Karpas-422 (cell line): ENCODE measurements at regions not wholly inside any gene's neighbourhood (a gene's known extent, or its start where the extent isn't known, plus 50 kb on each side); places are given as distances from the start of the nearest gene placed in this dataset.
"Not testable (repeated sequence)": the region's sequence is repeated elsewhere in the genome, so short reads cannot be mapped to it uniquely, and the experiment has no call there.

Experiments
- DNase-seq: peaks from one replicate; pipeline ENCODE4 v3.0.0-alpha.2; 2015
- H2AFZ ChIP-seq: fragments of 200-600 bp; sonication (generic); 2 replicates; pipeline ENCODE4 v1.6.1; 2014; ENCODE audit warnings: antibody characterized with exemption, low read length, mixed read lengths
- H3K27ac ChIP-seq: fragments of 200-600 bp; sonication (generic); 2 replicates; pipeline ENCODE4 v1.5.1; 2014; ENCODE audit warnings: mild to moderate bottlenecking, low read length, moderate library complexity
- H3K27me3 ChIP-seq: fragments of 200-600 bp; sonication (generic); 2 replicates; pipeline ENCODE4 v1.6.1; 2014; ENCODE audit warnings: low read length, mixed read lengths
- H3K36me3 ChIP-seq: fragments of 200-600 bp; sonication (generic); 2 replicates; pipeline ENCODE4 v1.6.1; 2014; ENCODE audit warnings: low read length, mixed read lengths; ENCODE audit not compliant: insufficient read depth
- H3K4me1 ChIP-seq: fragments of 200-600 bp; sonication (generic); 2 replicates; pipeline ENCODE4 v1.6.1; 2014; ENCODE audit warnings: mild to moderate bottlenecking, low read length, mixed read lengths
- H3K4me2 ChIP-seq: fragments of 200-600 bp; sonication (generic); 2 replicates; pipeline ENCODE4 v1.6.1; 2014; ENCODE audit warnings: low read length, low read depth, mild to moderate bottlenecking; ENCODE audit not compliant: poor library complexity, severe bottlenecking
- H3K4me3 ChIP-seq: fragments of 200-600 bp; sonication (generic); 2 replicates; pipeline ENCODE4 v1.5.1; 2014; ENCODE audit warnings: mild to moderate bottlenecking, antibody characterized with exemption, low read length, mixed read lengths
- H3K79me2 ChIP-seq: fragments of 200-600 bp; sonication (generic); 2 replicates; pipeline ENCODE4 v1.6.1; 2014; ENCODE audit warnings: mild to moderate bottlenecking, low read length, mixed read lengths
- H3K9ac ChIP-seq: fragments of 200-600 bp; sonication (generic); 2 replicates; pipeline ENCODE4 v1.6.0; 2014; ENCODE audit warnings: low read length
- H3K9me2 ChIP-seq: fragments of 200-600 bp; sonication (generic), shearing (Covaris generic); replicated peaks from 2 replicates; pipeline ENCODE4 v1.6.0; 2014; ENCODE audit warnings: mild to moderate bottlenecking, low read length, moderate library complexity; ENCODE audit not compliant: insufficient read depth
- H3K9me3 ChIP-seq: fragments of 300-700, 200-600 bp; sonication (generic); 2 replicates; pipeline ENCODE4 v1.6.1; 2014; ENCODE audit warnings: low read length, mixed read lengths
- H4K20me1 ChIP-seq: fragments of 200-600 bp; sonication (generic); 2 replicates; pipeline ENCODE4 v1.6.1; 2014; ENCODE audit warnings: mild to moderate bottlenecking, antibody characterized with exemption, low read length, low read depth; ENCODE audit not compliant: insufficient read depth

- Histone ChIP-seq H3K4me2 (no peak overlapping the region), H3K4me3 (no peak overlapping the region), H3K4me1 (no peaks in the 10 kb centered on the region), H3K27me3 (no peaks in the 10 kb centered on the region), H2AFZ (no peak overlapping the region), H3K36me3 (no peaks in the 10 kb centered on the region), H3K9me3 (no peaks in the 10 kb centered on the region), H3K27ac (no peak overlapping the region), H3K79me2 (no peaks in the 10 kb centered on the region), H4K20me1 (no peaks in the 10 kb centered on the region), H3K9me2 (no peaks in the 10 kb centered on the region), H3K9ac (no peak overlapping the region)
- no peak for DNase-seq
These were observed 73.4 kb upstream of the TMEM252 start for GRCh38 chr9:68614121-68614520.

GRCh38 chr9:68617011-68617410, 76.3 kb upstream of the TMEM252 start:
- H3K4me3 ChIP-seq, H2AFZ ChIP-seq, H3K9ac ChIP-seq, H3K4me2 ChIP-seq, H4K20me1 ChIP-seq, DNase-seq, H3K79me2 ChIP-seq, H3K9me3 ChIP-seq, H3K4me1 ChIP-seq, H3K9me2 ChIP-seq, H3K27me3 ChIP-seq, H3K36me3 ChIP-seq, H3K27ac ChIP-seq: not testable (repeated sequence)

DNA sequence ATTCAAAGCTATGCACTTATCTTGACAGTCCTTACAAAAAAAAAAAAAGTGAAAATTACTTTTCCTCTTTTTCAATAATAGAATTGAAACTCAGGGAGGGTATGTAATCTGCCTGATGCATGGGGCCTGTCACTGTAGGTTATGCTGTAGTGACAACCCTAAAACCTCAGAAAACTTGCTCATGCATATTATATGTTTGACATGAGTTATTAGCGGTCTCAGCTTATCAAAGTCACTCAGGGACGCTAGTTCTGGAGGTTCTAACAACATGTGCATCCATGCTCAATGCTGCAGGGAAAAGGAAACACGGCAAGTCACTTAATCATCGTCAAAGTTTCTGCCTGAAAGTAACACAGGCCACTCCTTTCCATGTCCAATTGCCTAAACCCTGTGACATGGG, 78.4 kb upstream of the TMEM252 start:
- no peaks in the 10 kb centered on the region for H3K9me2 ChIP-seq
- DNase-seq: no peak

GRCh38 chr9:68619636-68620035, 79.0 kb upstream of the TMEM252 start:
- H3K4me1 ChIP-seq: no peaks in the 10 kb centered on the region
- DNase-seq: no peak
- no peaks in the 10 kb centered on the region for H4K20me1 ChIP-seq
- no peak overlapping the region for H3K4me2 ChIP-seq
- H3K9me3 ChIP-seq: no peaks in the 10 kb centered on the region
- H3K9me2 ChIP-seq: no peaks in the 10 kb centered on the region
- no peaks in the 10 kb centered on the region for H3K27me3 ChIP-seq
- H3K36me3 ChIP-seq: no peaks in the 10 kb centered on the region
- no peak overlapping the region for H3K4me3 ChIP-seq
- H3K9ac ChIP-seq: no peak overlapping the region
- H2AFZ ChIP-seq: no peak overlapping the region
- H3K27ac ChIP-seq: no peak overlapping the region
- H3K79me2 ChIP-seq: no peaks in the 10 kb centered on the region

More for the DNA sequence above, 78.4 kb upstream of the TMEM252 start:
- no peak overlapping the region for H2AFZ ChIP-seq
- H3K27ac ChIP-seq: no peak overlapping the region
- no peaks in the 10 kb centered on the region for H3K36me3 ChIP-seq
- H3K4me3 ChIP-seq: no peak overlapping the region
- no peaks in the 10 kb centered on the region for H3K9me3 ChIP-seq
- no peak overlapping the region for H3K9ac ChIP-seq
- H3K4me1 ChIP-seq: no peaks in the 10 kb centered on the region
- H3K27me3 ChIP-seq: no peaks in the 10 kb centered on the region
- H3K79me2 ChIP-seq: no peaks in the 10 kb centered on the region
- no peaks in the 10 kb centered on the region for H4K20me1 ChIP-seq
- no peak overlapping the region for H3K4me2 ChIP-seq

DNA sequence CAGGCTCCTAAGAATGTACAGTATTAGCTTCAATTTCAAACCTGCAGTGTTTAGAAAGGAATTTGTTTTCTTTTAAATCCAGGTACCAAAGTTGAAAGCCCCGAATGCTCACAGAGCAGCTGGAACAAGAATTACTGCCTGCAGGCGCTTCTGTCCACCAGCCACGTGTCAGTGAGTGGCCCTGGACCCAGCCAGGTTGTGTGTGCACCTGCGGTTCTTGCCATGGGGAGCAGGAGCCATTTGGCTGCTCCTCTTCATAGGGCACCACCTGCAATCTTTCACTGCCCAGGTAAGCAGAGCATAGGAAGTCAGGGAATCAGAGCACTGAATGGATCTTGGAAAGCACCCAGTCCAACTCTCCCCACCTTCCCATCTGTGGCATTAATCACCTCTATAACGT, 79.5 kb upstream of the PIP5K1B start:
- no peaks in the 10 kb centered on the region for H3K4me1 ChIP-seq
- no peak overlapping the region for H3K4me3 ChIP-seq
- no peak overlapping the region for H3K9ac ChIP-seq
- DNase-seq: no peak
- H3K27ac ChIP-seq: no peak overlapping the region
- no peaks in the 10 kb centered on the region for H3K27me3 ChIP-seq
- no peak overlapping the region for H2AFZ ChIP-seq
- no peaks in the 10 kb centered on the region for H3K79me2 ChIP-seq
- H4K20me1 ChIP-seq: no peaks in the 10 kb centered on the region
- H3K9me2 ChIP-seq: no peaks in the 10 kb centered on the region
- H3K36me3 ChIP-seq: no peaks in the 10 kb centered on the region
- no peak overlapping the region for H3K4me2 ChIP-seq
- no peaks in the 10 kb centered on the region for H3K9me3 ChIP-seq

GRCh38 chr9:68626526-68626925, 78.5 kb upstream of the PIP5K1B start:
- H3K9me3 ChIP-seq: no peaks in the 10 kb centered on the region
- no peak overlapping the region for H3K9ac ChIP-seq
- H3K27ac ChIP-seq: no peak overlapping the region
- H3K4me3 ChIP-seq: no peak overlapping the region
- H3K36me3 ChIP-seq: no peaks in the 10 kb centered on the region
- no peak overlapping the region for H3K4me2 ChIP-seq
- DNase-seq: no peak
- H3K79me2 ChIP-seq: no peaks in the 10 kb centered on the region
- H4K20me1 ChIP-seq: no peaks in the 10 kb centered on the region
- H3K27me3 ChIP-seq: no peaks in the 10 kb centered on the region
- H2AFZ ChIP-seq: no peak overlapping the region
- no peaks in the 10 kb centered on the region for H3K9me2 ChIP-seq
- H3K4me1 ChIP-seq: no peaks in the 10 kb centered on the region

DNA sequence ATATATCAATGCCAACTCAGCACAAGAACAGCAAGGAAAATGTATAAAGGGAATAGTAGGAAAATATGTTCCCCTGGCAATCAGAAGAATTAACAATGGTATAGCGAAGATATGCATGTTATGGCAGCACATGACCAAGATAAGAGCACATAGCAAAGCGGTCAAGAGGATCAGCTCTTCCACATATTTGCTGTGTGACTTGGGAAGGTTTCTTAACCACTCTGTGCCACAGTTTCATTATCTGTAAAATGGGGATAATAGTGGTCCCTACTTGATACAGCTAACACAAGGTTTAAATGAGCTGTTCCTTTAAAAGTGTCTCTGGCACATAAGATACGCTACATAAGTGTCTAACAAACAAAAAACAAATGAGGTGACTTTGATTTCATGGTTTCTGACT, 77.9 kb upstream of the PIP5K1B start:
- Histone ChIP-seq H3K4me1 (no peaks in the 10 kb centered on the region), H2AFZ (no peak overlapping the region), H3K27me3 (no peaks in the 10 kb centered on the region), H4K20me1 (no peaks in the 10 kb centered on the region), H3K9ac (no peak overlapping the region), H3K79me2 (no peaks in the 10 kb centered on the region), H3K36me3 (no peaks in the 10 kb centered on the region), H3K4me2 (no peak overlapping the region), H3K27ac (no peak overlapping the region), H3K9me3 (no peaks in the 10 kb centered on the region), H3K9me2 (no peaks in the 10 kb centered on the region), H3K4me3 (no peak overlapping the region)
- no peak for DNase-seq

GRCh38 chr9:68627594-68627993, 77.4 kb upstream of the PIP5K1B start:
- Histone ChIP-seq H3K27me3 (no peaks in the 10 kb centered on the region), H3K79me2 (no peaks in the 10 kb centered on the region), H3K27ac (no peak overlapping the region), H3K36me3 (no peaks in the 10 kb centered on the region), H3K4me3 (no peak overlapping the region), H3K9me2 (no peaks in the 10 kb centered on the region), H3K4me1 (no peaks in the 10 kb centered on the region), H3K9ac (no peak overlapping the region), H2AFZ (no peak overlapping the region), H4K20me1 (no peaks in the 10 kb centered on the region), H3K4me2 (no peak overlapping the region), H3K9me3 (no peaks in the 10 kb centered on the region)
- DNase-seq: no peak

DNA sequence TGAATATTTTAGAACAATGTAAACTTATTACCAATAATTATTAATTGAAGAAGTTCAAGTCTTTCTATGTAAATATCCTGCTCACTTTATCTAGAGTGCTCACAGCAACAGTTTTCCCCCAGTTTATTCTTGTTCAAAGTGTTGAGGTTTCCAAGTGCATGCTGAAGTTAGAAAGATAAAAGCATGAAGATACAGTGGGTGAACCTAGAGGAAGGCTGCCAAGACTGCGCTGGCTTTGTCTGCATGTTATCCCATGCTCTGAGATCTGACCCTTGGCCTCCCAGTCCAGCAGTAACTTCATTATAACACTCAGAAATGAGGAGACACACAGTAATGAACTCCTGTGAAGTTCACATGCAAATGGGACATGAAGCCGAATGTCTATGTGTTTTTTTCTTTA, 76.0 kb upstream of the PIP5K1B start:
- DNase-seq: no peak
- H3K4me3 ChIP-seq: no peak overlapping the region
- H3K79me2 ChIP-seq: no peaks in the 10 kb centered on the region
- H3K9ac ChIP-seq: no peak overlapping the region
- H3K4me1 ChIP-seq: no peaks in the 10 kb centered on the region
- H3K36me3 ChIP-seq: no peaks in the 10 kb centered on the region
- no peak overlapping the region for H3K4me2 ChIP-seq
- no peak overlapping the region for H2AFZ ChIP-seq
- no peak overlapping the region for H3K27ac ChIP-seq
- H3K9me2 ChIP-seq: no peaks in the 10 kb centered on the region
- H3K9me3 ChIP-seq: no peaks in the 10 kb centered on the region
- no peaks in the 10 kb centered on the region for H4K20me1 ChIP-seq
- H3K27me3 ChIP-seq: no peaks in the 10 kb centered on the region
